ENCODE measurements at regions not wholly inside any gene's neighbourhood (a gene's known extent, or its start where the extent isn't known, plus 50 kb on each side); places are given as distances from the start of the nearest gene placed in this dataset.

GRCh38 chrX:26376037-26376708 lies 160.2 kb downstream of the MAGEB5 start:
- Histone ChIP-seq H3K36me3 (ENCODE audit: control insufficient read depth in 2 of 2, insufficient read depth in 2 of 2, low read length in 1 of 2) (no peaks in the 10 kb centered on the region), H3K4me1 (ENCODE audit: control insufficient read depth, insufficient read depth, low read length) (no peaks in the 10 kb centered on the region), H3K4me2 (ENCODE audit: control insufficient read depth, insufficient read depth) (no peak overlapping the region), H3K9ac (ENCODE audit: control insufficient read depth, insufficient read depth, low read length) (no peak overlapping the region), H3K27ac (ENCODE audit: control insufficient read depth, insufficient read depth) (no peak overlapping the region), H3K27me3 (replicated peaks in 1 of 2; ENCODE audit: control insufficient read depth in 2 of 2, insufficient read depth in 2 of 2, low read length in 1 of 2) (no peaks in the 10 kb centered on the region), H3K79me2 (ENCODE audit: control insufficient read depth, insufficient read depth, low read length) (no peaks in the 10 kb centered on the region), H3K9me3 (replicated peaks; ENCODE audit: control insufficient read depth, insufficient read depth, low read length) (no peaks in the 10 kb centered on the region; the same call in 2 of the 3 replicates), H4K20me1 (ENCODE audit: control insufficient read depth, insufficient read depth) (no peaks in the 10 kb centered on the region), H2AFZ (ENCODE audit: control insufficient read depth, low read depth, low read length) (no peak overlapping the region), H3K4me3 (no peak overlapping the region)
- TF ChIP-seq ZBTB40 (IDR thresholded peaks at IDR 0.05; ENCODE audit: borderline replicate concordance) (no peak), HDGF (IDR thresholded peaks at IDR 0.05) (no peak), ZZZ3 (IDR thresholded peaks at IDR 0.05; ENCODE audit: control insufficient read depth, insufficient read length, low read depth) (no peak), TARDBP (IDR thresholded peaks at IDR 0.05; ENCODE audit: borderline replicate concordance) (no peak), REST (IDR thresholded peaks at IDR 0.05; ENCODE audit: low read depth, low read length) (no peak), ZNF274 (IDR thresholded peaks at IDR 0.05; ENCODE audit: insufficient read depth, insufficient read length) (no peak), CHD1 (IDR thresholded peaks at IDR 0.05; ENCODE audit: low read depth, low read length) (no peak)
- FAIRE-seq (no peak), ATAC-seq (no peak), DNase-seq (ENCODE audit: low read depth, low spot score) (no peak)
- intact Hi-C loops (cut with micrococcal nuclease; ENCODE audit: unreplicated experiment), result no loop called here
- SMC1A ChIA-PET (ENCODE audit: uncharacterized antibody, unreplicated experiment), result interaction anchor here (0.6 kb wide), 1 partner anchor 12 kb away, joined by 4 read pairs; no protein-coding TSS in a partner anchor
- 10% methylated on average over 5 of the region's 5 CpGs for WGBS (ENCODE audit: insufficient coverage, insufficient replicate concordance, low lambda C conversion rate, missing lambda C conversion rate)
- RAD21 ChIA-PET (ENCODE audit: unreplicated experiment), result no interaction called here
- BruUV-seq (replicated peaks), result no TSS peak
- POLR2A ChIA-PET, result no interaction called here
- CTCF ChIA-PET, result interaction anchor here (0.8 to 1.0 kb wide), 3 partner anchors 10 to 34 kb away, joined by 3 to 5 read pairs (median 3); no protein-coding TSS in a partner anchor
- in situ Hi-C loops (cut with MboI), result no loop called here

All from GM12878 (cell line).